Spinal cord (tissue), 9 donors: ENCODE measurements at regions not wholly inside any gene's neighbourhood (a gene's known extent, or its start where the extent isn't known, plus 50 kb on each side); places are given as distances from the start of the nearest gene placed in this dataset.

ENCODE experiments used
- DNase-seq, 6 donors: peaks; one replicate each; pipeline versions ENCODE4 v3.0.0 to v3.0.0-alpha.2; 2013 to 2015; ENCODE audit warnings: low spot score in 6 of 6, low read depth in 4 of 6
- H3K27ac ChIP-seq: one replicate; pipeline ENCODE4 v1.5.1; 2013; ENCODE audit warnings: low read depth, low read length, control low read depth
- H3K27me3 ChIP-seq: one replicate; pipeline ENCODE4 v1.6.1; 2013; ENCODE audit warnings: low read length; ENCODE audit not compliant: control insufficient read depth, insufficient read depth
- H3K36me3 ChIP-seq: one replicate; pipeline ENCODE4 v1.6.1; 2013; ENCODE audit warnings: low read length; ENCODE audit not compliant: control insufficient read depth, insufficient read depth
- H3K4me1 ChIP-seq: one replicate; pipeline ENCODE4 v1.6.1; 2013; ENCODE audit warnings: low read length; ENCODE audit not compliant: control insufficient read depth, insufficient read depth
- H3K4me3 ChIP-seq: one replicate; pipeline ENCODE4 v1.5.1; 2013; ENCODE audit warnings: low read depth, low read length, control low read depth
- H3K9me3 ChIP-seq: one replicate; pipeline ENCODE4 v1.6.1; 2013; ENCODE audit warnings: low read length; ENCODE audit not compliant: control insufficient read depth, insufficient read depth
- WGBS: methylation state at CpG from one replicate; pipeline ENCODE4 v1.1.5; 2013; ENCODE audit warnings: missing lambda C conversion rate; ENCODE audit not compliant: insufficient coverage; 5-methylcytosine and 5-hydroxymethylcytosine counted together
- donor health status: healthy.

GRCh38 chr16:64307431-64307830 is 814.4 kb downstream of the CDH11 start:
- H3K9me3 ChIP-seq, result no peaks in the 10 kb centered on the region
- WGBS, result 96% methylated on average over 2 of the region's 2 CpGs
- no peaks in the 10 kb centered on the region for H3K27me3 ChIP-seq
- H3K4me3 ChIP-seq, result no peak overlapping the region
- H3K4me1 ChIP-seq, result no peaks in the 10 kb centered on the region
- no peak for DNase-seq
- no peaks in the 10 kb centered on the region for H3K36me3 ChIP-seq
- H3K27ac ChIP-seq, result no peak overlapping the region

- Histone ChIP-seq H3K9me3 (no peaks in the 10 kb centered on the region), H3K4me1 (no peaks in the 10 kb centered on the region), H3K27ac (no peak overlapping the region), H3K27me3 (no peaks in the 10 kb centered on the region), H3K36me3 (no peaks in the 10 kb centered on the region), H3K4me3 (no peak overlapping the region)
- DNase-seq, result no peak
- no CpG with 5 or more reads among the region's 1 CpG for WGBS
These were observed 816.2 kb downstream of the CDH11 start for GRCh38 chr16:64305663-64306062.

- WGBS, result no CpG with 5 or more reads among the region's 2 CpGs
- peak in 1 of 6 donors; percentile 48 for DNase-seq
- Histone ChIP-seq H3K27me3 (no peaks in the 10 kb centered on the region), H3K27ac (no peak overlapping the region), H3K4me3 (no peak overlapping the region), H3K9me3 (no peaks in the 10 kb centered on the region), H3K36me3 (no peaks in the 10 kb centered on the region), H3K4me1 (no peaks in the 10 kb centered on the region)
These were observed 816.9 kb downstream of the CDH11 start for GRCh38 chr16:64304951-64305350.

DNA sequence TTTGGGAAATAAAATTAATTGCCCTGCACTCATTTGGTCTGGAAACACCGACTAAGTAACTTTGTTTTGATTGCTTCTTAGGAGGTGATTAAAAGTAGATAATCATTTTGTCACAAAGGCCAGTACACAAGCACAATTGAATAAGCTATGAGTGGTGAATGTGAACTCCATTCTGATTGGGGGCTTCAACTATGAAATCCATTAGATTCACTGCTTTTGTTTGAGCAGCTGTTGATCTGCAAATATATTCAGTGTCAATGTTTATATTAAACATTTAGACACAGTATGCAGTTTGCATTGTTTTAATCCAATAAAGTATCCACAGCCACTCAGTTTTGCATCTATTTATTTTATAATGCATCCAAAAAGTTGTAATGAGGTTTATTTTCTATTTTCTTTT is 817.5 kb downstream of the CDH11 start:
- Histone ChIP-seq H3K36me3 (no peaks in the 10 kb centered on the region), H3K4me1 (no peaks in the 10 kb centered on the region), H3K9me3 (no peaks in the 10 kb centered on the region), H3K4me3 (no peak overlapping the region), H3K27ac (no peak overlapping the region), H3K27me3 (no peaks in the 10 kb centered on the region)
- peak in 2 of 6 donors; percentile 9 to 38 for DNase-seq
- WGBS, result no CpG with 5 or more reads among the region's 1 CpG

DNA sequence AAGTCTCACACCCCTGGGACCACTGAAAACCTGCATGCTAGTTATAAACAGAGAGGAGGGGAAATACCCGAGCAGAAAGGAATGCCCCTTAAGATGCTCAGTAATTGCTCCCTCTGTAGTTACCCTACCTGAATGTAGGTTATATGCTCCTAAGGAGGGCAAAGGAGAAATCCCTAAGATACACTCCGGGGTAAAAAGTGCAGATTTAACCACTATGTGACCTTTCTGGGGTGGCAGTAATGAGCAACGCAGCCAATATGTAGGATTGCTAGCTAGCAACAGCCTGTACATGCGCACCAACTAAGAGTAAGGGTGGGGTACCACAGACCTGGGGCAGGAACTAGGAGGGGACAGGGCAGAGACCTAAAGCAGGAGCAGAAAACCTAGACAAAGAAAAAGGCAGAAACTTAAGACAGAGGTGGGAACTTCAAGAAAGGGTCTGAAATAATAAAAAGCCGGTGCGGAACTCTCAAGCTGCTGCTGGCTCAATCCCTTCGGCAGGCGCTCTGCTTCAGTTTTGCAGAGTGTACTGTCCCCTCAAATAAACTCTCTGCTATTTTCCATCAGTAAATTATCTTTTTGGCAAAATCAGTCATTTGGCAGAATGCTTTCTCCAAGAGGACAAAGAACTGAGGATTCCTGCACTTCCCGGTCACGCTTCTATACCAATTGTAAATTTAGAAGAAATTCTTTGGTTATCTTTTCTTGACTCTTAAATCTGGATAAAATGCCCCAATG is 823.8 kb downstream of the CDH11 start:
- H3K27ac ChIP-seq, result no peak overlapping the region
- no peaks in the 10 kb centered on the region for H3K4me1 ChIP-seq
- no peaks in the 10 kb centered on the region for H3K9me3 ChIP-seq
- DNase-seq, result no peak
- H3K27me3 ChIP-seq, result no peaks in the 10 kb centered on the region
- H3K4me3 ChIP-seq, result no peak overlapping the region
- H3K36me3 ChIP-seq, result no peaks in the 10 kb centered on the region
- whole genome bisulfite sequencing, result 91% methylated on average over 7 of the region's 10 CpGs

- DNase-seq, result no peak
- H3K9me3 ChIP-seq, result no peaks in the 10 kb centered on the region
- no peaks in the 10 kb centered on the region for H3K4me1 ChIP-seq
- no peak overlapping the region for H3K4me3 ChIP-seq
- H3K36me3 ChIP-seq, result no peaks in the 10 kb centered on the region
- WGBS, result no CpG with 5 or more reads among the region's 2 CpGs
- no peak overlapping the region for H3K27ac ChIP-seq
- H3K27me3 ChIP-seq, result no peaks in the 10 kb centered on the region
These were observed 826.4 kb downstream of the CDH11 start for GRCh38 chr16:64295466-64295865.

- H3K4me3 ChIP-seq, result no peak overlapping the region
- 92% methylated on average over 3 of the region's 4 CpGs for WGBS
- no peak for DNase-seq
- H3K4me1 ChIP-seq, result no peaks in the 10 kb centered on the region
- H3K27me3 ChIP-seq, result no peaks in the 10 kb centered on the region
- no peak overlapping the region for H3K27ac ChIP-seq
- peaks cover 4% of the 10 kb centered on the region for H3K9me3 ChIP-seq
- no peaks in the 10 kb centered on the region for H3K36me3 ChIP-seq
These were observed 828.9 kb downstream of the CDH11 start for GRCh38 chr16:64292953-64293352.

DNA sequence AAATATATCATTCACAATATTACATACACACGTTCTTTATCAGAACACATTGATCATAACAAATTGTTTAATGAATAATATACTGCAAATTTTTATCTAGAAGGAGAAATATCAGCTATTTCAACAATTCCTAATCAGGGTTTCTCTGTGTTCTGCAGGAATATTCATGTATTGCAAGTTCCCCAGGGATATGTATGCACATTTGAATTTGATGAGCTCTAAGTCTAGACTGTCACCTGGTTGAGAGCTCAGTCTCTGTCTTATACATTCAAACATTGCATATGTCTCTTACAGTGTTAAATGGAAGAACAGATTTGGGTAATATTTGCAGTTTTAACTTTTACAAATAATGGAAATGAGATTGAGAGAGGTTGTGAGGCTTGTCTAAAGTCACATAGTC is 829.7 kb downstream of the CDH11 start:
- H3K9me3 ChIP-seq, result peaks cover 4% of the 10 kb centered on the region
- H3K27me3 ChIP-seq, result no peaks in the 10 kb centered on the region
- WGBS, result no CpG with 5 or more reads among the region's 1 CpG
- H3K27ac ChIP-seq, result no peak overlapping the region
- H3K36me3 ChIP-seq, result no peaks in the 10 kb centered on the region
- no peak overlapping the region for H3K4me3 ChIP-seq
- DNase-seq, result no peak
- H3K4me1 ChIP-seq, result no peaks in the 10 kb centered on the region

GRCh38 chr16:64290461-64290860 is 831.4 kb downstream of the CDH11 start:
- Histone ChIP-seq H3K27me3 (no peaks in the 10 kb centered on the region), H3K9me3 (peaks cover 4% of the 10 kb centered on the region), H3K4me1 (no peaks in the 10 kb centered on the region), H3K36me3 (no peaks in the 10 kb centered on the region), H3K27ac (no peak overlapping the region), H3K4me3 (no peak overlapping the region)
- no peak for DNase-seq
- WGBS, result 93% methylated on average over 4 of the region's 4 CpGs

- H3K4me1 ChIP-seq, result no peaks in the 10 kb centered on the region
- no peaks in the 10 kb centered on the region for H3K36me3 ChIP-seq
- no peak overlapping the region for H3K27ac ChIP-seq
- no CpG with 5 or more reads among the region's 4 CpGs for WGBS
- DNase-seq, result no peak
- H3K9me3 ChIP-seq, result peaks cover 4% of the 10 kb centered on the region
- no peaks in the 10 kb centered on the region for H3K27me3 ChIP-seq
- H3K4me3 ChIP-seq, result no peak overlapping the region
These were observed 834.0 kb downstream of the CDH11 start for GRCh38 chr16:64287655-64288528.
